ENCODE measurements at regions not wholly inside any gene's neighbourhood (a gene's known extent, or its start where the extent isn't known, plus 50 kb on each side); places are given as distances from the start of the nearest gene placed in this dataset.

DNA sequence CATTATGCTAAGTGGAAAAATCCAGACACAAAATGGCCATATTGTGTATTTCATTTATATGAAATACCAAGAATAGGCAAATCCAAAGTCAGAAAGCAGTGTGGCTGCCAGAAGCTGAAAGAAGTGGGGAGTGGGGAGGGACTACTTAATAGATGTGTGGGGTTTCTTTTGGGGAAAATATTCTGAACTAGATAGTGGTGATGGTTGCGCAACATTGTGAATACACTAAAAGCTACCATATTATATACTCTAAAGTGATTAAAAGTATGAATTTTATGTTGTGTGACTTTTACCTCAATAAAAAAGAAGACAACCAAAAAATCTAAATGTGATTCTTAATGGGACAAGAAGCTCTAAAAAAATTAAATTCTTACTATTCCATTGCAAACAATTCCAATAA lies 272.6 kb downstream of the DAD1 start:
- TF ChIP-seq ZSCAN21 (CRISPR knock-in tag; IDR thresholded peaks at IDR 0.05; ENCODE audit: borderline replicate concordance) = no peak
- TF ChIP-seq, protein P1, sequence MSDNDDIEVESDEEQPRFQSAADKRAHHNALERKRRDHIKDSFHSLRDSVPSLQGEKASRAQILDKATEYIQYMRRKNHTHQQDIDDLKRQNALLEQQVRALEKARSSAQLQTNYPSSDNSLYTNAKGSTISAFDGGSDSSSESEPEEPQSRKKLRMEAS (IDR thresholded peaks at IDR 0.05) = no peak

All from HepG2 (cell line).